ENCODE measurements at regions not wholly inside any gene's neighbourhood (a gene's known extent, or its start where the extent isn't known, plus 50 kb on each side); places are given as distances from the start of the nearest gene placed in this dataset.

DNA sequence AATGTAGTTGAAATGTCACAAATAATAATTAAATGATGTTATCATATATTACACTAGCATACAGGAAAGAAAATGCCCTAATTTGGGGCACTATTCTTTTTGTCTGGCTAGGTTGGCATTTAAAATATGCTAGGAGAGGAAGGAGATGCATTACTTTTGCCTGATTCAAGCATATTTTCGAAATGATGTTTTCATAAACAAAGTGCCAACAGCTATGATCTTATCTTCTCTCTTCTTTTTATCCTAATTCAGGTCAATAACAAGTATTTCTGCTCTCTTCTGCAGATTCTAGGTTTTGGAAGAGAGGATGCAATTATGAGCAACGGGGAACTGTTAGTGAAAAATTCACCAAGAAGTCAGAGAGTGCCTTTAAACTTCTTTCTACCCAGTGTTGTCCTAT, 55.8 kb upstream of the NR2F2 start:
- H3K9ac ChIP-seq (ENCODE audit: insufficient read depth, low read depth, low read length), result no peak overlapping the region
- ATAC-seq, result no peak
- 90% methylated on average over 2 of the region's 2 CpGs for WGBS (ENCODE audit: low lambda C conversion rate)
- H3K27me3 ChIP-seq (ENCODE audit: control insufficient read depth in 1 of 2, insufficient read depth in 2 of 2, low read length in 2 of 2), result no peaks in the 10 kb centered on the region
- H3K4me3 ChIP-seq (replicated peaks in 1 of 3; ENCODE audit: insufficient read depth in 1 of 3, low read depth in 2 of 3, low read length in 3 of 3), result no peak overlapping the region
- BruUV-seq (replicated peaks), result no TSS peak
- no peaks in the 10 kb centered on the region for H3K9me3 ChIP-seq (ENCODE audit: low read length)
- intact Hi-C loops (cut with micrococcal nuclease; ENCODE audit: unreplicated experiment) (no loop called here), in situ Hi-C loops (cut with HindIII; ENCODE audit: extremely low pct_ligation_motif_present, low pct_unique_long_range_greater_than_20kb) (no loop called here)
- H4K20me1 ChIP-seq (ENCODE audit: insufficient read depth, low read length), result no peaks in the 10 kb centered on the region
- peaks cover 22% of the 10 kb centered on the region for H3K4me1 ChIP-seq (ENCODE audit: insufficient read depth, low read length)
- no peak for FAIRE-seq
- no peak overlapping the region for H2AFZ ChIP-seq (ENCODE audit: low read length)
- H3K79me2 ChIP-seq (ENCODE audit: insufficient read depth, low read length), result no peaks in the 10 kb centered on the region
- H3K36me3 ChIP-seq (replicated peaks in 1 of 2; ENCODE audit: control insufficient read depth in 1 of 2, insufficient read depth in 2 of 2, low read length in 2 of 2), result no peaks in the 10 kb centered on the region
- ChIA-PET CTCF (ENCODE audit: low intra/inter-chr PET ratio, low total read pairs) (no interaction called here), POLR2A (no interaction called here)
- no peak overlapping the region for H3K27ac ChIP-seq (ENCODE audit: extremely low read length, insufficient read depth, low read length)
- DNase-seq (ENCODE audit: low spot score), result no peak
- no peak overlapping the region for H3K4me2 ChIP-seq (ENCODE audit: low read depth, low read length)
- TF ChIP-seq ZSCAN20 (CRISPR knock-in tag; IDR thresholded peaks at IDR 0.05; ENCODE audit: borderline replicate concordance) (no peak), FIP1L1 (IDR thresholded peaks at IDR 0.05; ENCODE audit: borderline replicate concordance, insufficient read depth, low read depth, low read length) (no peak), SPEN (CRISPR knock-in tag; IDR thresholded peaks at IDR 0.05; ENCODE audit: low read depth) (no peak), ARNTL (CRISPR knock-in tag; IDR thresholded peaks at IDR 0.05) (no peak), GZF1 (CRISPR knock-in tag; IDR thresholded peaks at IDR 0.05) (no peak), ZNF282 (IDR thresholded peaks at IDR 0.05; ENCODE audit: partially characterized antibody) (no peak), ZNF619 (CRISPR knock-in tag; IDR thresholded peaks at IDR 0.05) (no peak), SYNCRIP (IDR thresholded peaks at IDR 0.05; ENCODE audit: insufficient read depth, low read depth, low read length) (no peak), TBX3 (IDR thresholded peaks at IDR 0.05; ENCODE audit: borderline replicate concordance) (no peak)
- TF ChIP-seq, protein P1, sequence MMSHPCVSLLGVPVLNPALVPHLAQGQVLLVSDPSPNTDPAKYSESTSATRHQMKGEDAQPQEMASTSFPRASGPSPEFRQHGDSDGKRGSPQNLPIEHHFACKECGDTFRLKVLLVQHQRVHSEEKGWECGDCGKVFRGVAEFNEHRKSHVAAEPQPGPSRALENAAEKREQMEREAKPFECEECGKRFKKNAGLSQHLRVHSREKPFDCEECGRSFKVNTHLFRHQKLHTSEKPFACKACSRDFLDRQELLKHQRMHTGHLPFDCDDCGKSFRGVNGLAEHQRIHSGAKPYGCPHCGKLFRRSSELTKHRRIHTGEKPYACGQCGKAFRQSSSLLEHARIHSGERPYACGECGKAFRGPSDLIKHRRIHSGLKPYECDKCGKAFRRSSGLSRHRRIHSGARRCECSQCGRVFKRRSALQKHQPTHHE (CRISPR knock-in tag; IDR thresholded peaks at IDR 0.05; ENCODE audit: borderline replicate concordance), result no peak
- TF ChIP-seq, protein P2, sequence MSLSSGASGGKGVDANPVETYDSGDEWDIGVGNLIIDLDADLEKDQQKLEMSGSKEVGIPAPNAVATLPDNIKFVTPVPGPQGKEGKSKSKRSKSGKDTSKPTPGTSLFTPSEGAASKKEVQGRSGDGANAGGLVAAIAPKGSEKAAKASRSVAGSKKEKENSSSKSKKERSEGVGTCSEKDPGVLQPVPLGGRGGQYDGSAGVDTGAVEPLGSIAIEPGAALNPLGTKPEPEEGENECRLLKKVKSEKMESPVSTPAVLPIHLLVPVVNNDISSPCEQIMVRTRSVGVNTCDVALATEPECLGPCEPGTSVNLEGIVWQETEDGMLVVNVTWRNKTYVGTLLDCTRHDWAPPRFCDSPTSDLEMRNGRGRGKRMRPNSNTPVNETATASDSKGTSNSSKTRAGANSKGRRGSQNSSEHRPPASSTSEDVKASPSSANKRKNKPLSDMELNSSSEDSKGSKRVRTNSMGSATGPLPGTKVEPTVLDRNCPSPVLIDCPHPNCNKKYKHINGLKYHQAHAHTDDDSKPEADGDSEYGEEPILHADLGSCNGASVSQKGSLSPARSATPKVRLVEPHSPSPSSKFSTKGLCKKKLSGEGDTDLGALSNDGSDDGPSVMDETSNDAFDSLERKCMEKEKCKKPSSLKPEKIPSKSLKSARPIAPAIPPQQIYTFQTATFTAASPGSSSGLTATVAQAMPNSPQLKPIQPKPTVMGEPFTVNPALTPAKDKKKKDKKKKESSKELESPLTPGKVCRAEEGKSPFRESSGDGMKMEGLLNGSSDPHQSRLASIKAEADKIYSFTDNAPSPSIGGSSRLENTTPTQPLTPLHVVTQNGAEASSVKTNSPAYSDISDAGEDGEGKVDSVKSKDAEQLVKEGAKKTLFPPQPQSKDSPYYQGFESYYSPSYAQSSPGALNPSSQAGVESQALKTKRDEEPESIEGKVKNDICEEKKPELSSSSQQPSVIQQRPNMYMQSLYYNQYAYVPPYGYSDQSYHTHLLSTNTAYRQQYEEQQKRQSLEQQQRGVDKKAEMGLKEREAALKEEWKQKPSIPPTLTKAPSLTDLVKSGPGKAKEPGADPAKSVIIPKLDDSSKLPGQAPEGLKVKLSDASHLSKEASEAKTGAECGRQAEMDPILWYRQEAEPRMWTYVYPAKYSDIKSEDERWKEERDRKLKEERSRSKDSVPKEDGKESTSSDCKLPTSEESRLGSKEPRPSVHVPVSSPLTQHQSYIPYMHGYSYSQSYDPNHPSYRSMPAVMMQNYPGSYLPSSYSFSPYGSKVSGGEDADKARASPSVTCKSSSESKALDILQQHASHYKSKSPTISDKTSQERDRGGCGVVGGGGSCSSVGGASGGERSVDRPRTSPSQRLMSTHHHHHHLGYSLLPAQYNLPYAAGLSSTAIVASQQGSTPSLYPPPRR (CRISPR knock-in tag; IDR thresholded peaks at IDR 0.05; ENCODE audit: borderline replicate concordance), result no peak
- TF ChIP-seq, protein P3, sequence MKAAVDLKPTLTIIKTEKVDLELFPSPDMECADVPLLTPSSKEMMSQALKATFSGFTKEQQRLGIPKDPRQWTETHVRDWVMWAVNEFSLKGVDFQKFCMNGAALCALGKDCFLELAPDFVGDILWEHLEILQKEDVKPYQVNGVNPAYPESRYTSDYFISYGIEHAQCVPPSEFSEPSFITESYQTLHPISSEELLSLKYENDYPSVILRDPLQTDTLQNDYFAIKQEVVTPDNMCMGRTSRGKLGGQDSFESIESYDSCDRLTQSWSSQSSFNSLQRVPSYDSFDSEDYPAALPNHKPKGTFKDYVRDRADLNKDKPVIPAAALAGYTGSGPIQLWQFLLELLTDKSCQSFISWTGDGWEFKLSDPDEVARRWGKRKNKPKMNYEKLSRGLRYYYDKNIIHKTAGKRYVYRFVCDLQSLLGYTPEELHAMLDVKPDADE (CRISPR knock-in tag; IDR thresholded peaks at IDR 0.05), result no peak
- TF ChIP-seq, protein P4, sequence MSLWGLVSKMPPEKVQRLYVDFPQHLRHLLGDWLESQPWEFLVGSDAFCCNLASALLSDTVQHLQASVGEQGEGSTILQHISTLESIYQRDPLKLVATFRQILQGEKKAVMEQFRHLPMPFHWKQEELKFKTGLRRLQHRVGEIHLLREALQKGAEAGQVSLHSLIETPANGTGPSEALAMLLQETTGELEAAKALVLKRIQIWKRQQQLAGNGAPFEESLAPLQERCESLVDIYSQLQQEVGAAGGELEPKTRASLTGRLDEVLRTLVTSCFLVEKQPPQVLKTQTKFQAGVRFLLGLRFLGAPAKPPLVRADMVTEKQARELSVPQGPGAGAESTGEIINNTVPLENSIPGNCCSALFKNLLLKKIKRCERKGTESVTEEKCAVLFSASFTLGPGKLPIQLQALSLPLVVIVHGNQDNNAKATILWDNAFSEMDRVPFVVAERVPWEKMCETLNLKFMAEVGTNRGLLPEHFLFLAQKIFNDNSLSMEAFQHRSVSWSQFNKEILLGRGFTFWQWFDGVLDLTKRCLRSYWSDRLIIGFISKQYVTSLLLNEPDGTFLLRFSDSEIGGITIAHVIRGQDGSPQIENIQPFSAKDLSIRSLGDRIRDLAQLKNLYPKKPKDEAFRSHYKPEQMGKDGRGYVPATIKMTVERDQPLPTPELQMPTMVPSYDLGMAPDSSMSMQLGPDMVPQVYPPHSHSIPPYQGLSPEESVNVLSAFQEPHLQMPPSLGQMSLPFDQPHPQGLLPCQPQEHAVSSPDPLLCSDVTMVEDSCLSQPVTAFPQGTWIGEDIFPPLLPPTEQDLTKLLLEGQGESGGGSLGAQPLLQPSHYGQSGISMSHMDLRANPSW (CRISPR knock-in tag; IDR thresholded peaks at IDR 0.05; ENCODE audit: borderline replicate concordance), result no peak
